IMR-90 (cell line): ENCODE measurements at regions not wholly inside any gene's neighbourhood (a gene's known extent, or its start where the extent isn't known, plus 50 kb on each side); places are given as distances from the start of the nearest gene placed in this dataset.

ENCODE experiments used
- ATAC-seq: fragments of 200-7000 bp; cut with Tn5 transposase; 2 replicates; pipeline ENCODE4 v1.9.1; 2020; ENCODE audit warnings: low read depth, mild to moderate bottlenecking, moderate library complexity
- BruUV-seq: library from RNA; stranded (reverse); fragments of 400-500 nt; replicated peaks from 2 replicates; lab custom pipeline; 2021; lab: Mats Ljungman, UMichigan
- CTCF ChIA-PET: fragments of 300-600 bp; formaldehyde crosslinking; extraction: SDS; loops from one replicate; lab custom pipeline; 2021; ENCODE audit warnings: antibody characterized with exemption; lab: Yijun Ruan, JAX
- POLR2A ChIA-PET: fragments of 300-600 bp; sonication (Branson Sonifier 250); formaldehyde crosslinking; loops from one replicate; lab custom pipeline; 2022; ENCODE audit warnings: antibody characterized with exemption; ENCODE audit not compliant: unreplicated experiment; lab: Charles Lee
- DNase-seq: peaks from one replicate; pipeline ENCODE4 v3.0.0; 2013
- H2AFZ ChIP-seq: replicated peaks from 2 replicates; pipeline ENCODE3; 2013; ENCODE audit warnings: low read length, mild to moderate bottlenecking; ENCODE audit not compliant: poor library complexity
- H2AK5ac ChIP-seq: 2 replicates; pipeline ENCODE4 v1.6.1; 2013; ENCODE audit warnings: low read depth, low read length, inconsistent platforms
- H2AK9ac ChIP-seq: replicated peaks from 2 replicates; pipeline ENCODE3; 2013; ENCODE audit warnings: mild to moderate bottlenecking, low read depth, low read length, moderate library complexity; ENCODE audit not compliant: poor library complexity
- H2BK120ac ChIP-seq: 2 replicates; pipeline ENCODE4 v1.6.1; 2013; ENCODE audit warnings: low read depth, low read length, inconsistent platforms
- H2BK15ac ChIP-seq: 3 replicates; pipeline ENCODE4 v1.6.1; 2013; ENCODE audit warnings: low read depth, low read length, inconsistent platforms
- H2BK20ac ChIP-seq: 2 replicates; pipeline ENCODE4 v1.6.1; 2013; ENCODE audit warnings: low read depth, mild to moderate bottlenecking, inconsistent platforms, low read length, moderate library complexity
- H2BK5ac ChIP-seq: 2 replicates; pipeline ENCODE4 v1.6.1; 2013; ENCODE audit warnings: mild to moderate bottlenecking, low read depth, low read length, inconsistent platforms; ENCODE audit not compliant: poor library complexity, severe bottlenecking
- H3K14ac ChIP-seq: replicated peaks from 2 replicates; pipeline ENCODE4 v1.6.1; 2013; ENCODE audit warnings: low read depth, low read length, inconsistent platforms
- H3K18ac ChIP-seq: 2 replicates; pipeline ENCODE4 v1.6.1; 2013; ENCODE audit warnings: low read depth, low read length, control low read depth
- H3K23ac ChIP-seq: 2 replicates; pipeline ENCODE4 v1.6.1; 2013; ENCODE audit warnings: low read depth, low read length, inconsistent platforms
- H3K27ac ChIP-seq: 2 replicates; pipeline ENCODE4 v1.5.1; 2013; ENCODE audit warnings: mild to moderate bottlenecking, control low read depth, low read length; ENCODE audit not compliant: insufficient read depth
- H3K27me3 ChIP-seq: 2 replicates; pipeline ENCODE4 v1.6.1; 2013; ENCODE audit warnings: low read length; ENCODE audit not compliant: control insufficient read depth, insufficient read depth
- H3K36me3 ChIP-seq: 2 replicates; pipeline ENCODE4 v1.6.1; 2013; ENCODE audit warnings: low read length, mixed read lengths; ENCODE audit not compliant: control insufficient read depth, insufficient read depth
- H3K4ac ChIP-seq: 2 replicates; pipeline ENCODE4 v1.6.1; 2013; ENCODE audit warnings: low read depth, low read length, inconsistent platforms
- H3K4me1 ChIP-seq: 2 replicates; pipeline ENCODE4 v1.6.1; 2013; ENCODE audit warnings: low read length, mixed read lengths; ENCODE audit not compliant: control insufficient read depth, insufficient read depth
- H3K4me2 ChIP-seq: 2 replicates; pipeline ENCODE4 v1.6.1; 2013; ENCODE audit warnings: low read depth, mild to moderate bottlenecking, control low read depth, low read length, moderate library complexity
- H3K4me3 ChIP-seq: 2 replicates; pipeline ENCODE4 v1.5.1; 2013; ENCODE audit warnings: low read depth, mild to moderate bottlenecking, control low read depth, low read length, moderate library complexity; ENCODE audit not compliant: insufficient read depth
- H3K56ac ChIP-seq: 2 replicates; pipeline ENCODE4 v1.6.1; 2013; ENCODE audit warnings: low read length, inconsistent platforms; ENCODE audit not compliant: insufficient read depth; ENCODE audit errors: extremely low read depth
- H3K79me1 ChIP-seq, 2 experiments: 2 replicates each; pipeline ENCODE4 v1.6.1; 2013; ENCODE audit warnings: low read length in 2 of 2, inconsistent platforms in 1 of 2, low read depth in 1 of 2
- H3K9ac ChIP-seq: 2 replicates; pipeline ENCODE4 v1.6.1; 2013; ENCODE audit warnings: low read depth, low read length, control low read depth
- H3K9me1 ChIP-seq: 2 replicates; pipeline ENCODE4 v1.6.1; 2013; ENCODE audit warnings: low read length, inconsistent platforms; ENCODE audit not compliant: insufficient read depth
- H3K9me3 ChIP-seq: 2 replicates; pipeline ENCODE4 v1.6.1; 2013; ENCODE audit warnings: low read length; ENCODE audit not compliant: control insufficient read depth, insufficient read depth
- H4K20me1 ChIP-seq: 2 replicates; pipeline ENCODE4 v1.6.1; 2013; ENCODE audit warnings: low read length, inconsistent platforms; ENCODE audit not compliant: insufficient read depth
- H4K5ac ChIP-seq: 2 replicates; pipeline ENCODE4 v1.6.1; 2013; ENCODE audit warnings: mild to moderate bottlenecking, low read depth, low read length, control low read depth
- H4K8ac ChIP-seq, 2 experiments: 2 replicates each; pipeline ENCODE4 v1.6.1; 2013; ENCODE audit warnings: low read depth in 2 of 2, low read length in 2 of 2, control low read depth in 1 of 2, inconsistent platforms in 1 of 2
- H4K91ac ChIP-seq: 2 replicates; pipeline ENCODE4 v1.6.1; 2013; ENCODE audit warnings: low read depth, low read length, inconsistent platforms; ENCODE audit not compliant: insufficient read depth
- MAZ ChIP-seq: IDR thresholded peaks from 2 replicates; pipeline ENCODE4 v1.6.1; 2012; ENCODE audit warnings: low read depth, mild to moderate bottlenecking, low read length, improper control_type of control experiment, moderate library complexity, borderline replicate concordance
- WGBS, 2 experiments: methylation state at CpG; one replicate each; pipeline versions ENCODE4 v1.1.5 to v1.1.7; 2013; ENCODE audit warnings: missing lambda C conversion rate in 2 of 2; ENCODE audit not compliant: insufficient read length in 1 of 2; ENCODE audit errors: extremely low coverage in 2 of 2; 5-methylcytosine and 5-hydroxymethylcytosine counted together
- dilution Hi-C: fragments of 300-500 bp; cut with HindIII; formaldehyde crosslinking; loops from one replicate; pipeline ENCODE4 v1.14.3; 2018; ENCODE audit warnings: low sequenced_read_pairs; ENCODE audit not compliant: unreplicated experiment
- in situ Hi-C: fragments of 300-500 bp; cut with MboI; formaldehyde crosslinking; loops from 3 replicates; pipeline ENCODE4 v1.14.3; 2019; ENCODE audit warnings: low sequenced_read_pairs, inconsistent platforms, mixed read lengths
- intact Hi-C: fragments of 100-400 bp; cut with micrococcal nuclease; formaldehyde crosslinking; loops from 2 replicates; pipeline ENCODE4 v1.10.0; 2022

DNA sequence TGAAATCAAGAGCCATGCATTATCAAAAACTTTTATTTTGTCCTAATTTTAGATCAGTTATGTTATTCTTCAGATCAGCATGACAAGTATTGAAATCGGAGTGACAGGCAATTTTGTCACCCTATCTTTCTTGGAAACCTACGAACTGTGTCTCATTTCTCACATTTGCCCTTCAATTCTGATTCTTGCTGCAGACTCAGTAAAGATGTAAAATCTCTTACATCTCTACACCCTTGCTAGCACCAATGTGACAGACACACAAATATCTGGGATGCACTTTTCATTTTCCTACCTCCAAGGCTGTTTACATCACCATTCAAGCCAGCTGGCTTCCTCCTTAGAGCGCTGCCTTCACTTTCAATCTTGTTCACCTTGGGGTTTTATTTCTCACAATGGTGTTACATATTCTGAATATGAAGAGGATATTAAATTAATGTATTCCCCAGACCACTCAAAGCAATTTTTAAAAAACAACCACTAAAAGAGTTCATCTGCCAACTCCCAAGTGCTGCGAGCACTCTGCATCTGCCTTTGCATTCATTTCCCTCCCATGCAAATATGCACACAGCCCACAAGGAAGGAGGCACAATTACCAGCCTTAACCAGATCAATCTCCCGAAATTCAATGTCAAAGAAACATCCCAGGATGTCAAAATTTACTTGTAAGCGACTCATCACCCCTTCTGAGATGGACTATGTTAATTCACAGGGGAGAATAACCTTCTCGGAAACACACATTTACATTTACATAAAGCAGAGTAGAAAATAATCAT is 164.3 kb downstream of the ENC1 start:
- dilution Hi-C loops: no loop called here
- no peak overlapping the region for H3K27ac ChIP-seq

More for the DNA sequence above, 164.3 kb downstream of the ENC1 start:
- ATAC-seq (no peak), DNase-seq (no peak)
- no peak overlapping the region for H2BK120ac ChIP-seq
- H2BK5ac ChIP-seq: no peak overlapping the region
- no peak overlapping the region for H4K8ac ChIP-seq
- H4K91ac ChIP-seq: no peak overlapping the region
- no peak overlapping the region for H3K18ac ChIP-seq
- H3K9ac ChIP-seq: no peak overlapping the region
- no peak overlapping the region for H2AK5ac ChIP-seq
- H3K79me1 ChIP-seq: no peaks in the 10 kb centered on the region
- H3K4me3 ChIP-seq: no peak overlapping the region
- no peaks in the 10 kb centered on the region for H3K9me3 ChIP-seq
- intact Hi-C loops (no loop called here), in situ Hi-C loops (no loop called here)
- H3K4me2 ChIP-seq: no peak overlapping the region
- no peak overlapping the region for H3K56ac ChIP-seq
- H3K9me1 ChIP-seq: no peaks in the 10 kb centered on the region
- WGBS, 2 experiments: 100% methylated on average over 1 of the region's 7 CpGs; no CpG with 5 or more reads in 1 of the 2 experiments
- H2BK20ac ChIP-seq: no peak overlapping the region
- H2AFZ ChIP-seq: no peak overlapping the region
- no peak overlapping the region for H3K14ac ChIP-seq
- no peak overlapping the region for H2BK15ac ChIP-seq
- H4K20me1 ChIP-seq: no peaks in the 10 kb centered on the region
- ChIA-PET POLR2A (no interaction called here), CTCF (no interaction called here)
- H3K36me3 ChIP-seq: no peaks in the 10 kb centered on the region
- H3K27me3 ChIP-seq: peaks cover 7% of the 10 kb centered on the region
- no peak overlapping the region for H3K23ac ChIP-seq
- no peak overlapping the region for H3K4ac ChIP-seq
- H2AK9ac ChIP-seq: no peak overlapping the region
- BruUV-seq: no TSS peak
- H3K4me1 ChIP-seq: no peaks in the 10 kb centered on the region
- no peak for TF ChIP-seq MAZ
- no peak overlapping the region for H4K5ac ChIP-seq
